ENCODE measurements at regions not wholly inside any gene's neighbourhood (a gene's known extent, or its start where the extent isn't known, plus 50 kb on each side); places are given as distances from the start of the nearest gene placed in this dataset.

GRCh38 chr6:140300331-140300730, 925.9 kb upstream of the CITED2 start:
- DNase-seq: no peak
- WGBS, 4 donors: 87 to 91% (median 90%) methylated on average over 1 of the region's 1 CpG
- H3K4me1 ChIP-seq (replicated peaks in 1 of 2): no peaks in the 10 kb centered on the region
- TF ChIP-seq CTCF (IDR thresholded peaks at IDR 0.05): no peak
- no peaks in the 10 kb centered on the region for H3K27me3 ChIP-seq
- H3K36me3 ChIP-seq (replicated peaks in 1 of 2): no peaks in the 10 kb centered on the region
- no peak overlapping the region for H3K27ac ChIP-seq
- intact Hi-C loops (cut with DNase I): no loop called here
- no peak overlapping the region for H3K4me3 ChIP-seq
- H3K9me3 ChIP-seq (replicated peaks in 1 of 3): no peaks in the 10 kb centered on the region

GRCh38 chr6:140289186-140289585, 914.7 kb upstream of the CITED2 start:
- TF ChIP-seq CTCF (IDR thresholded peaks at IDR 0.05) (no peak), POLR2A (IDR thresholded peaks at IDR 0.05) (no peak)
- DNase-seq: no peak
- intact Hi-C loops (cut with DNase I): no loop called here
- H3K36me3 ChIP-seq (replicated peaks in 1 of 2): no peaks in the 10 kb centered on the region
- H3K27me3 ChIP-seq: no peaks in the 10 kb centered on the region
- no peaks in the 10 kb centered on the region for H3K9me3 ChIP-seq (replicated peaks in 1 of 3)
- H3K27ac ChIP-seq: no peak overlapping the region
- no peaks in the 10 kb centered on the region for H3K4me1 ChIP-seq (replicated peaks in 1 of 2)
- H3K4me3 ChIP-seq: no peak overlapping the region
- 33 to 55% (median 45%) methylated on average over 3 of the region's 3 CpGs for WGBS, 4 donors

- TF ChIP-seq POLR2A (IDR thresholded peaks at IDR 0.05) (no peak), CTCF (IDR thresholded peaks at IDR 0.05) (no peak)
- no peak for DNase-seq
- Histone ChIP-seq H3K9me3 (replicated peaks in 1 of 3) (no peaks in the 10 kb centered on the region), H3K4me3 (no peak overlapping the region), H3K36me3 (replicated peaks in 1 of 2) (no peaks in the 10 kb centered on the region), H3K27ac (no peak overlapping the region), H3K27me3 (no peaks in the 10 kb centered on the region), H3K4me1 (replicated peaks in 1 of 2) (no peaks in the 10 kb centered on the region)
- WGBS, 4 donors: 75 to 90% (median 85%) methylated on average over 1 of the region's 1 CpG
- intact Hi-C loops (cut with DNase I): no loop called here
Observed at GRCh38 chr6:140285998-140286690, 911.7 kb upstream of the CITED2 start.

GRCh38 chr6:140285471-140285870, 911.0 kb upstream of the CITED2 start:
- Histone ChIP-seq H3K27ac (no peak overlapping the region), H3K4me1 (replicated peaks in 1 of 2) (no peaks in the 10 kb centered on the region), H3K4me3 (no peak overlapping the region), H3K36me3 (replicated peaks in 1 of 2) (no peaks in the 10 kb centered on the region), H3K27me3 (no peaks in the 10 kb centered on the region), H3K9me3 (replicated peaks in 1 of 3) (no peaks in the 10 kb centered on the region)
- intact Hi-C loops (cut with DNase I): no loop called here
- no peak for DNase-seq
- 62 to 72% (median 70%) methylated on average over 2 of the region's 2 CpGs for WGBS, 4 donors
- TF ChIP-seq POLR2A (IDR thresholded peaks at IDR 0.05): no peak
- no peak for TF ChIP-seq CTCF (IDR thresholded peaks at IDR 0.05)
